Fibroblast of peridontal ligament (primary cell): ENCODE measurements at regions not wholly inside any gene's neighbourhood (a gene's known extent, or its start where the extent isn't known, plus 50 kb on each side); places are given as distances from the start of the nearest gene placed in this dataset.
"Not testable (repeated sequence)": the region's sequence is repeated elsewhere in the genome, so short reads cannot be mapped to it uniquely, and the experiment has no call there.

Experiments used
- DNase-seq: peaks from one replicate; pipeline ENCODE4 v3.0.0-alpha.2; 2010; ENCODE audit errors: extremely low read depth

DNA sequence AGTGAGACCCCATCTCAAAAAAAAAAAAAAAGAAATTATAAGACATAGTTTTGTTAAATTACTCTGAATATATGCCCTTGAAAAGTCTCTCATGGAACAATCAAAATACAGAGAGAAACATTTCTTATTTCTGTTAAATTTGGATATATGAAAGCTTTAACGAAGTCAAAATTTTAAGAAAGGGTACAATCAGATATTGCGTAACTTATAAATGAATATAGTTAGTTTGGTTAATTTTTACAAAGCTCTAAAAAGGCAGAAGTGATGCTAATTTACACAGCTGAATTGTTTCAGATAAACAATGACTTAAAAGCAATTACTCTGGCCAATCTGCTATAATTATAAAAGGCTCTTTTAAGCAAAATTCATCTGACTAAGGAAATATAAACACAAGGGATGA lies 611.6 kb upstream of the CCDC179 start:
- DNase-seq: no peak

DNA sequence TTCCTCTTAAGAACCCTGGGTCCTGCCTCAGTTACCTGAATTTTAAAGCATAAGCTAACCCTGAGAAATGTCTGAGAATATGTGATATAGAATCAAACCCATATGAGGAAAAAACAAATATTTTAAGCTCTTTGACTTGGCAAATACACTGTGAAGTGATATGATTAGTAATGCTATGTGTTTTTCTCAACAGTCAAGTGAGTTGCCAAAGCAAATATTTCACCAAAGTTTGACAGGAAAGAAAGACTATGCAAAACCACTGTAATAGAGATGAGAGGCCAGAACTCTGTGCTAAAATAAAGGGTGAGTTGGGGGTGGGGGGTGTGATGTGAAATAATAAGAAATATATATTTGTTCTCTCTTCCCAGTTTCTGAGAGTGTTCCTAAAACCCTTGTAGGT lies 613.5 kb upstream of the CCDC179 start:
- peak; percentile 8 for DNase-seq

DNA sequence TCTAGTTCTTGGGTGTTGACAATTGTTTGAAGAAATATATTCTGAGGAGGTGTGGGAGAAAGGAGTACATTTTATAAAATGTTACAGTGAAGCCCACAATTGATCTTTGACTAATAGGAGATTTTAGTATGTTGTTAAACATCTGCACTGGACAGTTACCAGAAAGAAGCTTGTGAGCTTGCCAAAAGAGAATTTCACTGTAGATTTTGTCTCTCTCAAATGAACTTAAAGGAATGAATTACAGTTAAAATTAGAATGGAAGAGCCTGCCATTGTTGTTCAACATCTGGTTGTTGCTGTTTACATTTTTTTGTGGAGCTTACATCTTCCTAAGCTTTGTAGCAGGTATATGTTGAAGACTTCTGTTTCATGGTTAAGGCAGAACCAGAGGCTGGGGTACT lies 620.5 kb upstream of the CCDC179 start:
- DNase-seq: peak; percentile 4

DNA sequence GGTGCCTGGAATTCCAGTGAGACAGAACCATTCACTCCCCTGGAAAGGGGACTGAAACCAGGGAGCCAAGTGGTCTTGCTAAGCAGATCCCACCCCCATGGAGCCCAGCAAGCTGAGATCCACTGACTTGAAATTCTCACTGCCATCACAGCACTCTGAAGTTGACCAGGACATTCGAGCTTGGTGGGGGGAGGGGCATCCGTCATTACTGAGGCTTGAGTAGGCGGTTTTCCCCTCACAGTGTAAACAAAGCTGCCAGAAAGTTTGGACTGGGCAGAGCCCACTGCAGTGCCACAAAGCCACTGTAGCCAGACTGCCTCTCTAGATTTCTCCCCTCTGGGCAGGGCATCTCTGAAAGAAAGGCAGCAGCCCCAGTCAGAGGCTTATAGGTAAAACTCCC lies 623.9 kb upstream of the CCDC179 start:
- not testable (repeated sequence) for DNase-seq

DNA sequence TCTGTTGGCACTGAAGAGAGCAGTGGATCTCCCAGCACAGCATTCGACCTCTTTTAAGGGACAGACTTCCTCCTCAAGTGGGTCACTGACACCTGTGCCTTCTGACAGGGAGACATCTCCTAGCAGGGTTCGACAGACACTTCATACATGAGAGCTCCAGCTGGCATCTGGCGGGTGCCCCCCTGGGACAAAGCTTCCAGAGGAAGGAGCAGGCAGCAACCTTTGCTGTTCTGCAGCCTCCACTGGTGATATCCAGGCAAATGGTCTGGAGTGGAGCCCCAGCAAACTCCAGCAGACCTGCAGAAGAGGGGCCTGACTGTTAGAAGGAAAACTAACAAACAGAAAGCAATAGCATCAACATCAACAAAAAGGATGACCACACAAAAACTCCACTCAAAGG lies 624.3 kb upstream of the CCDC179 start:
- not testable (repeated sequence) for DNase-seq

DNA sequence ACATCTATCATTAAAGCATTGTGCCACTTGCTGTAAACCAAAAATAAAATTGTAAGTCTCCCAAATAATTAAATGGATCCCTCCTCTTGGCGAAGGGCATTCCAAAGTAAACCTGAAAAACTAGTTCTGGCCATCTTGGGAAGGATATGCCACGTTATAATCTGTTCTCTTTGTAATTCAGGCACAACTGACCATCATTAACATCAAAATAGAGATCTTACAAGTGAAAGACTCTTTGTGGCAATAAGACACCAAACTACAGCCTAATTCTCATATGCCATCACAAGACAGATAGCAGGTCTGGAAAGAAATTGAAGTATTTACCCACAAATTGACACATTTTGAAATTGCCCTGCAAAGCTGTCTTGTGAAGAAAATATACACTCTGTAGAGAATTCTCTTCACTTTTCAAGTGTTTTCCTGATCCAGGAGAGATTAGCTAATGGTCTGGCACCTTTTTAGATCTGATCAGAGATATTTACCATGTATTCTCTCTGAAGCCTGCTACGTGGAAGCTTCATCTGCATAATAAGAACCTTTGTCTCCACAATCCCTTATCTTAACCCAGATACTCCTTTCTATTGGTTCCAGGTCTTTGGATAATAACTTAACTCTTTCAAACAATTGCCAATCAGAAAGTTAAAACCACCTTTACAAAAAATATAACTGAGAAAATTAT lies 630.4 kb upstream of the CCDC179 start:
- DNase-seq: no peak

DNA sequence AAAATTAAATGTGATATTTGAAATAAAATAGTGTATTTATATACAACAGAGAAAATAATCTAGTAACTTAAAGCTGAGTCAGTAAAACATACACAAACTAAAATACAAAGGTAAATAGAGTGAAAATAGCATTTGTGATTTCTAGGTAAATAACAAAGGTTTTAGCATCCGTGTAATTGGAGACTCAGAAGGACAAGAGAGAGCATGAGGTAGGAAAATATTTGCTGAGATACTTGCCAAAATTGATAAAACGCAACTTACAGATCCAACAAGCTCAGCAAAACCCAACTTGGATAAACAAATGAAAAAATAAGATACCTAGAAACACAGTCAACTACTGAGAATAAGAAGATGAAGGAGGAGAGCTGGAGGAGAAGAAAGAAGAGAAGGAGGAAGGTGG lies 634.7 kb upstream of the CCDC179 start:
- no peak for DNase-seq

DNA sequence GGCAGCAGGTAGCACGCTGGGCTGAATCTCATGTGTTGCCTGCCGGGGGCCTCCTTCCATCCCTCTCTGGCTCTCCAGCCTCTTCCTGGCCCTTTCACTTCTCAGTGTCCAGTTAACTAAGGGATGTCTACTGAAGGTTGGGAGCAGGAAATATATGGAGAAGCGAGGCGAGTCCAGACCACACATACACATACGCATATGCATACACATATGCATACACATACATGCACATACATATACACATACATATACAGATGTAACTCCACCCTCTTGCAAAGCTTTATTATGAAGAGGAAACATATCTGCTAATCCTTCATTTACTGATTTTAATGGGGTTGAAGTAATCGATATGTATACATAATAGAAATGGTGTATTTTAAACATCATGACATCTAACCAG lies 636.1 kb upstream of the CCDC179 start:
- no peak for DNase-seq

DNA sequence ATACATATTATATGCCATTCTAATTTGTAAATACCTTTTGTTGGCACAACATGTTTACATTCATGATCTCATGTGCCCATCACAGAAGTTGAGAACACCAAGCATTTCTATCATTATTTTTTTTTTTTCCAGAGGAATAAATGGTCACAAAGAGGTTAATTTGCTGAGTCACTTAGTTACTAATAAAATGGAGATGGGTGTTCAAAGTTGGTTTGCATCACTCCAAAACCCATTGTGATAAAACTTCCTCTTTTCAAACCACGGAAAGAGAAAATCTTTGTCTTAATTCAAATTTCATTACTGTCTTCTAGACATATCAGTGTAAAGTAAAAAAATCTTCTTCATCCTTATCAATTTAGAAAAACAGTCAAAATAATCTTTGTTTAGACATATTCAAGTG lies 636.8 kb upstream of the CCDC179 start:
- no peak for DNase-seq

DNA sequence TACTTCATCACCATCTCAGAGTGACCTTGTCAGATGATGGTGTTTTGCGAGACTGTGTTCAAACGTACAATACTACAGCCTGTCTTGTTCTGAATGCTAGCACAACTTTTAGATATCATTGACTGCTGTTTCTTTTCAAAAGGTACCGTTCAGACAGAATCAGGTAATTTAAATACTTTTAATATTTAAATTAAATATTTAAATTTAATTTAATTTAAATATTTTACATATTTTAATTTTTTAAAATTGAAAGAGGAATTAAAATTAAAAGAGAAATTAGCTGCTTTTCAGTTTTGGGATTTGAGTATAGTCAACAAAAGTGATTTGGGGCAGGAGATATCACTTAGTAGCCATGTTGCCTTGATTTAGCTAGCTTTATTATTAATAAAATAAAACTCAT lies 642.1 kb upstream of the CCDC179 start:
- DNase-seq: no peak

DNA sequence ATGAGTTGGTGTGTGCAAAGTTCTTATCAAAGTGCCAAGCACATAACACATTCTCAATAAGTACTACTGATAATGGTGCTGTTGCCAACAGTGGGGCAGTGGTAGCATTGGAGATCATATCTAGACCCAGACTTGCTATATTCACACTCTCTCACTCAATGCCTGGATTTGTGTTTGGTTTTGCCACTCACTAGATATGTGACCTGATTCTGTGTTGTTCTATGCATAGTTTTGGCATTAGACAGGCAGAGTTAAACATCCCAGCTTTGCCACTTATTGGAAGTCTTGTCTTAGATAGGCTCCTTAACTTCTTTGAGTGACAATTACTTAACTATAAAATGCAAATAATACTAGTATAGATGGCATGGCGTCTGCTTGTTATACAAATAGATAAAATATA lies 642.6 kb upstream of the CCDC179 start:
- no peak for DNase-seq

DNA sequence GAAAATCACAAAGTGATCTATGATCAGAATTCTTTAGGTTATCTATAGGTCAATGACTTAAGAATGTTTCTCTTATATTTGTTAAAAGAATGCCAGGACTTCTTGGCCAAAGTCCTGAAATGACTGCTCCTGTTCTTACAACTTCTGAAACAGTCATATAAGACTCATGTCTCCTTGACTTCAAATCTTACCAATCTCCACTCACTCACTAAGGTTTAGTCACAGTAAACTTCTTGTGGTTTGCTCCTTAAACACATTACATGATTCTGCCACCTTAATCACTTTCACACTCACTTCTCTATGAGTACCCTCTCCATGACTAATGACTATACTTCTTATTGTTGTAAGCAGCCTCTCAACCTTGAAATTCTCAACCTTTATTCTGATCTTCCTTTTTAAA lies 648.7 kb upstream of the CCDC179 start:
- no peak for DNase-seq

DNA sequence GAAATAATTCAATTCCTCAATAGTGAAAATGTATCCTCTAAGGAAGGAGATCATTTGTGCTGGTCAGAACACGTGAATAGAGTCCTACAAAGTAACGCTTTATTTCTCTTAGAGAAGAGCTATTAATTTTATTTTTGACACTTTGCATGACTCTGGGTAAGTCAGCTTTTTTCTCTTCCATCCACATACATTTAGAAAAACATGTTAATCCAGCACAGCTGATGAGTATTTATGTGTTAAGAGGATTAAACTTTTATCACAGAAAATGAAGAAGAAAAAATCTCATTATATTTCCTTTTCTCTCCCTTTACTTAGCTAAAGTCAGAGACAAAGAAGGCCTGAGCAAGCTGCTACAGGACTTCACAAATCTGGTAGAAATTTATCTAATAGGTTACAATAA lies 649.5 kb upstream of the CCDC179 start:
- no peak for DNase-seq

DNA sequence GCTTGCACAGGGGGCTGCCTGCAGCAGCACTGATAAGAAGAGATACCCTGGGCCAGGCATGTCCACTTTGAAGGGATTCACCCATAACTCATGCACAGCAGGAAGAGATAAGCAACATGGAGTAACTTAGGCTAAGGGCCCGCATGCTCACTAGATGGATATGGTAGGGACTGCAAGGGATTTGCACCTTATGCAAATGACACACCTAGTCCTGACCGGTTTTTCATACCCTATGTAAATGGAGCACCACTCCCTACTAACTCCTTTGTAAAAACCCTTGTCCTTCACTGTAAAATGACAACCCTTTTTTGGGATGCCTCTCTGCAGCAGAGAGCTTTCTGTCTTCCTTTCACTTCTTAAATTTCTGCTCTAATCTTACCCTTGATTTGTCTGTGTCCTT lies 658.9 kb upstream of the CCDC179 start:
- DNase-seq: no peak

DNA sequence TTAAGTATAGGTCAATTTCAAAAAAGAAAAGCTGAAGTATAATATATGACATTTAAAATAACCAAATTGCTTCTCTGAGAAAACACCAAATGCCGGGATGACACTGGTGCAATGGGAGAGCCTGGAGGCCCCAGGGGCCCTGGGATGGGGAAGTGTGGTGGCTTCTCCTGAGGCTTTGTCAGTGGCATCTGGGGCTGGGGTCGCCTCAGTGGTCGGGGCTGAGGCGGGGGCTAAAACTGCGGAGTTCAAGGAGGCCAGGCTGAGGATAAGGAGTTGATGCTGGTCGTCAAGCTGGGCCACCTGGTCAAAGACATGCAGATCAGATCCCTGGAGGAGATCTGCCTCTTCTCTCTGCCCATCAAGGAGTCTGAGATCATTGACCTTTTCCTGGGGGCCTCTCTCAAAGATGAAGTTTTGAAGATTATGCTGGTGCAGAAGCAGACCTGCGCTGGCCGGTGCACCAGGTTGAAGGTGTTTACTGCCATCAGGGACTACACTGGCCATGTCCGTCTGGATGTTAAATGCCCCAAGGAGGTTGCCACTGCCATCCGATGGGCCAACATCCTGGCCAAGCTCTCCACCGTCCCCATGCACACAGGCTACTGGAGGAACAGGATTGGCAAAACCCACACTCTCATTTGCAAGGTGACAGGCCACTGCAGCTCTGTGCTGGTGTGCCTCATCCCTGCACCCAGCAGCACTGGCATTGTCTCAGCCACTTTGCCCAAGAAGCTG lies 660.1 kb upstream of the CCDC179 start:
- no peak for DNase-seq

DNA sequence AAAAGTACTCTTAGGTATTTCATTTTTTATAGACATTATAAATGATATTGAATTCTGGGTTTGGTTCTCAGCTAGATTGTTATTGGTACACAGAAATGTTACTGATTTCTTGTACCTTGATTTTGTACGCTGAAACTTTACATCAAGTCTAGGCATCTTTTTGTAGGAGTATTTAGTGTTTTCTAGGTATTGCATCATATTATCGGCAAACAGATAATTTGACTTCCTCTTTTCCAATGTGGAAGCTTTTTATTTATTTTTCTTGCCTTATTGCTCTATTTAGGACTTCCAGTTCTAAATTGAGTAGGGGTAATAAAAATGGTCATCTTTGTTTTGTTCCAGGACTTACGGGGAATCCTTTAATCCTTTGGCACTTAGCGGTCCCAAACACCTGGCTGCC lies 676.6 kb upstream of the CCDC179 start:
- no peak for DNase-seq

DNA sequence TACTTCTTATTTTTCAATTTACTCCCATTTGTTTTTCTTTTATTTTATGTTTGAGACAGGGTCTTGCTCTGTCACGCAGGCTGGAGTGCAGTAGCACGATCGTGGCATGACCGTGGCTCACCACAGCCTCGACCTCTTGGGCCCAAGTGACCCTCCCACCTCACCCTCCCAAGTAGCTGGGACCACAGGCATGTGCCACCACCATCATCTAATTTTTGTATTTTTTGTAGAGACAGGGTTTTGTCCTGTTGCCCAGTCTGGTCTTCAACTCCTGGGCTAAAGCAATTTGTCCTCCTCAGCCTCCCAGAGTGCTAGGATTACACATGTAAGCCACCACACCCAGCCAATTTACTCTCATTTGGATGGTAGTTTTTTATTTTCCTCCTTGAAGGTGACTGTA lies 679.3 kb upstream of the CCDC179 start:
- DNase-seq: peak; percentile 12

DNA sequence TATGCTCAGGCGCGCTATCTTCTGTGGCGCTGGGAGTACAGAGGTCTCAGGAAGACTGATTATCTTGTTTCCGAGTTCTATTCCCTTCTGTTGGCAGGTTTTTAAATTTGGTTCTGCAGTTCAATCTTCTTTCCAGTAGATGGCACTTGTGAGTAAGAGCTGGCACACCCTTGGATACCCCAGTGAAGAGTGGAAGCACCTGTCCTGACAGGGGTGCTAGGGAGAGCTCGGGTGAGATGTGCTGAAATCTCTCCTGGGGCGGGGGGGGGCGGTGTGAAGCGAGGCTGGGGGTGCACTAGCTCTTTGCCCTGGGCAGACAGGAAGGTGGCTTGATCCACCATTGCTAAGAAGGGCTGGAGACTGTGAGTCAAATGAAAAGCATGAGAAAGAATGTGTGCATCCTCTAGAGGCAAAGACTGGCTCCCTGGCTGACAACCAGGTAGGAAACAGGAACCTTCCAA lies 679.9 kb upstream of the CCDC179 start:
- DNase-seq: peak; percentile 57

DNA sequence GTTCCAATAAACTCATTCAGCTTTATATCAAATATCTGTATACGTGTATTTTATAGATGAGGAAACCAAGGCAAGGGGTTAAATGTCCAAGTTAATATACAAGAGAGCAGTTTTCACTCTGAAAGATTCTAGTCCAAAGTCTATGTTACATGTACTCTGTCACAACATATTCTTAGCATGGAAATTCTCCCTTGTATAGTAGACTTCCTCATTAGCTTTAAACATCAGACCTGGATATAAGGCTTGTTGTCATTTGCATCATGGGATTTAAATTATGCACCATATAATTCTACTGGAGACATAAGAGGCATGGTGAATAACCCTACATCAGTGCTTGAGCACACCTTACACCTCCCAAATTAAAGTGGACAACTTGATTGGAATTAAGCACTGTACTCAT lies 681.9 kb upstream of the CCDC179 start:
- no peak for DNase-seq

DNA sequence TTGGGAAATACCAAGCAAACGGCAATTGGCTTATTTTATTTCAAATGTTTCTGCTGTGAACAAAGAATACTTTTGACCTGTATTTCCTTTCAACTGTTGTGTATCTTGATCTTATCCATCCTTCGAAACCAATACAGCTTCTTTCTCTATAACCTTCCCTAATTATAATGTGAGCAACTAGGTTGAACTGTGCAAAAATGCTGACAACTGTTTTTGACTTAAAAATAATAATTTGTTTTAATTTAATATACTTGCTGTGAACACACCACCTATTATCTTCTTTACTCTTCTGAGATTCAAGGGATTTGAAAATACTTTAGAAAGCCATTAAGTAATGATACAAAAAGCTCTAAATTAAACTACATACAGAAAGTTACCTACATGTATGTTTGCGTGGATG lies 682.5 kb upstream of the CCDC179 start:
- DNase-seq: no peak

DNA sequence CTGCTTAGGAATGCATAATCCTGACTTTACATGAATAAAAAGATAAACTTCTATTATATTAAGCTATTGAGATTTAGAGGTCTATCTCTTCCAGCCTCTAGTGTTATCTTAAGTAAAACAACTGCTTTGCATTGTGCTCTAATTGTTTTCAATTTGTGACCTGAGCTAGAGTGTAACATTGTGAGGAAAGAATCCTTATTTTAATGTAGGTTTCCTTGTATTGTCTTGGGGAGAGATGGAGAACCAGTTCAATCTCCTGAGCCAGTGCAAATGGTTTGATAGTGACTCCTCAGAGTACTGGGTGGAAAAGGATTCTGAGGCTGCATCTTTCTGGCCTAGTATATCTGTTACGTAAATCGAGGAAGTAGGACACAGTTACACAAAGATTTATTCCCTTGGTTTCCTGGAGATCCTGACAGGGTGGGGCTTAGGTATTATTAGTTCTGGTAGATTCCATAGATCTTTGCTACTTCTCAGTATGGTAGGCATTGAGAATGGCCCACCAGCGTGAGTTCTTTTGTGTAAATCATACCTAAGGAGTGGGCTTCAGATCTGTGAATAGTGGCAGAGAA lies 683.5 kb upstream of the CCDC179 start:
- DNase-seq: no peak

DNA sequence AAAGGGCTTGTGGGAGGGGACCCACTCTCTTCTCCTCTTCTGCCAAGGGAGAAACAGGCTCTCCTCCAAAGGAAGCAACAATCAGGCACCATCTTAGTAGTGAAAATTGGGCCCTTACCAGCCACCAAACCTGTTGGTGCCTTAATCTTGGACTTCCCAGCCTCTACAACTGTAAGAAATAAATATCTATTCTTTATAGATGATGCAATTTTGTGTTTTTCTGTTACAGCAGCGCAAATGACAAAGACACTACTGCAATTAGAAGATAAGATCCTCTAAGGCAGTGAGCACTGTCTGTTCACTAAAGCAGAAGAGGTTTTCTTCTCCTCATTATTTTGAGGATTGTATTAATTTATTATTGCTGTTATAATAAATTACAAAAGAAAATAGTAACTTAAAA lies 691.4 kb upstream of the CCDC179 start:
- no peak for DNase-seq

DNA sequence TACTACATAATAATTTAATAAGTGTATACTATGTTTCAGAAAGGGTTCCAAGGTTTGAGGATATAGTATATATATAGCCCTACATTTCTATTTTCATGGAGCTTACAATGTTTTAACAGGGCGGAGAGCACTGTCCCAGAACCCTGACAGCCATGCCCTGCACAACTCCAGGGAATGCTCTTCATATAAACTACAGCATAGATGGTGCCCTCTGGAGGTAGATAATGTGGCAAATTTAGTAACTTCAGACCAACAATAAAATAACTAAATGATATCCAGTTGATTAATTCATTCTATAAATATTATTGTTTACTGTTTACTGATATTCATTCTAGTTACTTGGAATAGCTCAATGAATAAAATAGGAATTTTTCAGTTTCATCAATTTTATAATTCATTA lies 693.7 kb upstream of the CCDC179 start:
- no peak for DNase-seq
